Ishikawa (cell line): ENCODE measurements at regions not wholly inside any gene's neighbourhood (a gene's known extent, or its start where the extent isn't known, plus 50 kb on each side); places are given as distances from the start of the nearest gene placed in this dataset.

Source experiments
- CEBPB ChIP-seq: IDR thresholded peaks from 2 replicates; pipeline ENCODE4 v1.6.1; 2012
- EP300 ChIP-seq: IDR thresholded peaks from 2 replicates; pipeline ENCODE4 v1.6.1; 2012; ENCODE audit warnings: borderline replicate concordance
- MAX ChIP-seq: IDR thresholded peaks from 2 replicates; pipeline ENCODE4 v1.6.1; 2012
- RAD21 ChIP-seq: IDR thresholded peaks from 2 replicates; pipeline ENCODE4 v1.6.1; 2012; ENCODE audit warnings: low read depth
- TEAD4 ChIP-seq: IDR thresholded peaks from 2 replicates; pipeline ENCODE4 v1.6.1; 2012
- YY1 ChIP-seq: IDR thresholded peaks from 2 replicates; pipeline ENCODE4 v1.6.1; 2012; ENCODE audit warnings: low read depth
- ZBTB7A ChIP-seq: IDR thresholded peaks from 2 replicates; pipeline ENCODE4 v1.6.1; 2012; ENCODE audit warnings: low read depth

DNA sequence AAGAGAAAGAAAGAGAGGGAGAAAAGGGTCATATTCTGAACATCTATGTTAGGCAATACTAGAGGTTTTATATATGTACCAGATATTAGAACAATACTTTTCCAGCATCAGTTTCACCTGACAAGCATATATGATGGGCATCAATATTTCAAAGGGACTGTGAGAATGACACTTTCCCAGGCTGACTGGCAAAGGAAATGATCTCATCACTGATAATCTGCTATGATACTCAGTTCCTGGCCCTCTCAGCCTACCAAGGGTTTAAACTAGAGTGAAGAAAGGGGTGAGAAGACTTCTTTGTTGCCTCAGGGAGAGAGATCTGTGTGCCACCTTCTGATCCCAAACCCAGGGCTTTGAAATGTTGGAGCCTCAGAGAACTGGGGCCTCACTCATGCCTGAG is 183.5 kb downstream of the TTC8 start:
- no peak for TF ChIP-seq CEBPB
- TF ChIP-seq RAD21, result no peak
- no peak for TF ChIP-seq ZBTB7A
- no peak for TF ChIP-seq EP300
- TF ChIP-seq MAX, result no peak
- TF ChIP-seq YY1, result no peak
- TF ChIP-seq TEAD4, result no peak
